ENCODE measurements at regions not wholly inside any gene's neighbourhood (a gene's known extent, or its start where the extent isn't known, plus 50 kb on each side); places are given as distances from the start of the nearest gene placed in this dataset.

DNA sequence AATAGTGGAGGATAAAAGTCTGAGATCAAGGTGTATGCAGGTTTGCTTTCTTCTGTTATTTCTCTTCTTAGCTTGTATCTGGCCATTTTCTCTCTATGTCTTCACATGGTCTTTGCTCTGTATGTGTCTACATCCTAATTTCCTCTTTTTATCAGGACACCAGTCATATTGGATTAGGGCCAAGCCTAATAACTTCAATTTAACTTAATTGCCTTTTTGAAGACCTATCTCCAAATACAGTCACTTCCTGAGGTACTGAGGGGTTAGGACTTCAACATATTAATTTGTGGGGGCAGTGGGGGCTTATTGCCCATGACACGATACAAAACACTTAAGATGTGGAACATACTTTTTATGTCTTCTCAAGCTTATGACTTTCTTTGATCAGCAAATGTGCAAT is 632.9 kb upstream of the CELF4 start:
- TF ChIP-seq, protein P1, sequence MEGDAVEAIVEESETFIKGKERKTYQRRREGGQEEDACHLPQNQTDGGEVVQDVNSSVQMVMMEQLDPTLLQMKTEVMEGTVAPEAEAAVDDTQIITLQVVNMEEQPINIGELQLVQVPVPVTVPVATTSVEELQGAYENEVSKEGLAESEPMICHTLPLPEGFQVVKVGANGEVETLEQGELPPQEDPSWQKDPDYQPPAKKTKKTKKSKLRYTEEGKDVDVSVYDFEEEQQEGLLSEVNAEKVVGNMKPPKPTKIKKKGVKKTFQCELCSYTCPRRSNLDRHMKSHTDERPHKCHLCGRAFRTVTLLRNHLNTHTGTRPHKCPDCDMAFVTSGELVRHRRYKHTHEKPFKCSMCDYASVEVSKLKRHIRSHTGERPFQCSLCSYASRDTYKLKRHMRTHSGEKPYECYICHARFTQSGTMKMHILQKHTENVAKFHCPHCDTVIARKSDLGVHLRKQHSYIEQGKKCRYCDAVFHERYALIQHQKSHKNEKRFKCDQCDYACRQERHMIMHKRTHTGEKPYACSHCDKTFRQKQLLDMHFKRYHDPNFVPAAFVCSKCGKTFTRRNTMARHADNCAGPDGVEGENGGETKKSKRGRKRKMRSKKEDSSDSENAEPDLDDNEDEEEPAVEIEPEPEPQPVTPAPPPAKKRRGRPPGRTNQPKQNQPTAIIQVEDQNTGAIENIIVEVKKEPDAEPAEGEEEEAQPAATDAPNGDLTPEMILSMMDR (conservative IDR thresholded peaks at IDR 0.05; ENCODE audit: low read depth in 2 of 2): no peak
- TF ChIP-seq EZH2 (IDR thresholded peaks at IDR 0.05; ENCODE audit: low read depth, unreplicated experiment) (no peak), EZH2phosphoT487 (IDR thresholded peaks at IDR 0.05; ENCODE audit: unreplicated experiment) (no peak), POLR2AphosphoS5 (IDR thresholded peaks at IDR 0.05; ENCODE audit: low read depth) (no peak), JUNB (IDR thresholded peaks at IDR 0.05; ENCODE audit: unreplicated experiment) (no peak), CREB1 (CRISPR knock-in tag; IDR thresholded peaks at IDR 0.05; ENCODE audit: low read depth) (no peak), ZNF331 (CRISPR knock-in tag; IDR thresholded peaks at IDR 0.05; ENCODE audit: low read depth) (no peak), STAT1 (IDR thresholded peaks at IDR 0.05; ENCODE audit: unreplicated experiment) (no peak), NANOG (IDR thresholded peaks at IDR 0.05; ENCODE audit: borderline replicate concordance) (no peak)
- TF ChIP-seq, protein P2, sequence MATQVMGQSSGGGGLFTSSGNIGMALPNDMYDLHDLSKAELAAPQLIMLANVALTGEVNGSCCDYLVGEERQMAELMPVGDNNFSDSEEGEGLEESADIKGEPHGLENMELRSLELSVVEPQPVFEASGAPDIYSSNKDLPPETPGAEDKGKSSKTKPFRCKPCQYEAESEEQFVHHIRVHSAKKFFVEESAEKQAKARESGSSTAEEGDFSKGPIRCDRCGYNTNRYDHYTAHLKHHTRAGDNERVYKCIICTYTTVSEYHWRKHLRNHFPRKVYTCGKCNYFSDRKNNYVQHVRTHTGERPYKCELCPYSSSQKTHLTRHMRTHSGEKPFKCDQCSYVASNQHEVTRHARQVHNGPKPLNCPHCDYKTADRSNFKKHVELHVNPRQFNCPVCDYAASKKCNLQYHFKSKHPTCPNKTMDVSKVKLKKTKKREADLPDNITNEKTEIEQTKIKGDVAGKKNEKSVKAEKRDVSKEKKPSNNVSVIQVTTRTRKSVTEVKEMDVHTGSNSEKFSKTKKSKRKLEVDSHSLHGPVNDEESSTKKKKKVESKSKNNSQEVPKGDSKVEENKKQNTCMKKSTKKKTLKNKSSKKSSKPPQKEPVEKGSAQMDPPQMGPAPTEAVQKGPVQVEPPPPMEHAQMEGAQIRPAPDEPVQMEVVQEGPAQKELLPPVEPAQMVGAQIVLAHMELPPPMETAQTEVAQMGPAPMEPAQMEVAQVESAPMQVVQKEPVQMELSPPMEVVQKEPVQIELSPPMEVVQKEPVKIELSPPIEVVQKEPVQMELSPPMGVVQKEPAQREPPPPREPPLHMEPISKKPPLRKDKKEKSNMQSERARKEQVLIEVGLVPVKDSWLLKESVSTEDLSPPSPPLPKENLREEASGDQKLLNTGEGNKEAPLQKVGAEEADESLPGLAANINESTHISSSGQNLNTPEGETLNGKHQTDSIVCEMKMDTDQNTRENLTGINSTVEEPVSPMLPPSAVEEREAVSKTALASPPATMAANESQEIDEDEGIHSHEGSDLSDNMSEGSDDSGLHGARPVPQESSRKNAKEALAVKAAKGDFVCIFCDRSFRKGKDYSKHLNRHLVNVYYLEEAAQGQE (IDR thresholded peaks at IDR 0.05; ENCODE audit: unreplicated experiment): no peak
- TF ChIP-seq, protein P3, sequence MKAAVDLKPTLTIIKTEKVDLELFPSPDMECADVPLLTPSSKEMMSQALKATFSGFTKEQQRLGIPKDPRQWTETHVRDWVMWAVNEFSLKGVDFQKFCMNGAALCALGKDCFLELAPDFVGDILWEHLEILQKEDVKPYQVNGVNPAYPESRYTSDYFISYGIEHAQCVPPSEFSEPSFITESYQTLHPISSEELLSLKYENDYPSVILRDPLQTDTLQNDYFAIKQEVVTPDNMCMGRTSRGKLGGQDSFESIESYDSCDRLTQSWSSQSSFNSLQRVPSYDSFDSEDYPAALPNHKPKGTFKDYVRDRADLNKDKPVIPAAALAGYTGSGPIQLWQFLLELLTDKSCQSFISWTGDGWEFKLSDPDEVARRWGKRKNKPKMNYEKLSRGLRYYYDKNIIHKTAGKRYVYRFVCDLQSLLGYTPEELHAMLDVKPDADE (IDR thresholded peaks at IDR 0.05): no peak

All from GM23338 (cell line).